ENCODE measurements at regions not wholly inside any gene's neighbourhood (a gene's known extent, or its start where the extent isn't known, plus 50 kb on each side); places are given as distances from the start of the nearest gene placed in this dataset.

DNA sequence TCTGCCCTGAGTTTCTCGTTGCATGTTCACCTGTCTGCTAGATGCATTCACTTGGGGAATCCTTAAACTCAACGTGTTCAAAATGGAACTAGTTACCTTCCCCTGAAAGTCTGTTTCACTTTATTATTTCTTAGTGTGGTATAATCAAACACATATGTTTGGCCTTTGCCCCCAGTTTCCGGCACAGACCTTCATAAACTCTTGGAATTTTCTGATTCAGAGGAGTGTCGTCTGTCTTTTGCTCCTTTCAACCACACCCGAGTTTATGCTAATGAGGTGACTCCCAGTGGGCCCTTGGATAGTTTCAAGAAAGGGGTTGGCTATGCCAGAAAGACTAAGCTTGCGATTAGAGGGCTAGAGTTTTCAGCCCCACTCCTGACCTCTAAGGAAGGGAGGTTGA lies 198.9 kb downstream of the CDCA7 start (continued):
- TF ChIP-seq, protein P1, sequence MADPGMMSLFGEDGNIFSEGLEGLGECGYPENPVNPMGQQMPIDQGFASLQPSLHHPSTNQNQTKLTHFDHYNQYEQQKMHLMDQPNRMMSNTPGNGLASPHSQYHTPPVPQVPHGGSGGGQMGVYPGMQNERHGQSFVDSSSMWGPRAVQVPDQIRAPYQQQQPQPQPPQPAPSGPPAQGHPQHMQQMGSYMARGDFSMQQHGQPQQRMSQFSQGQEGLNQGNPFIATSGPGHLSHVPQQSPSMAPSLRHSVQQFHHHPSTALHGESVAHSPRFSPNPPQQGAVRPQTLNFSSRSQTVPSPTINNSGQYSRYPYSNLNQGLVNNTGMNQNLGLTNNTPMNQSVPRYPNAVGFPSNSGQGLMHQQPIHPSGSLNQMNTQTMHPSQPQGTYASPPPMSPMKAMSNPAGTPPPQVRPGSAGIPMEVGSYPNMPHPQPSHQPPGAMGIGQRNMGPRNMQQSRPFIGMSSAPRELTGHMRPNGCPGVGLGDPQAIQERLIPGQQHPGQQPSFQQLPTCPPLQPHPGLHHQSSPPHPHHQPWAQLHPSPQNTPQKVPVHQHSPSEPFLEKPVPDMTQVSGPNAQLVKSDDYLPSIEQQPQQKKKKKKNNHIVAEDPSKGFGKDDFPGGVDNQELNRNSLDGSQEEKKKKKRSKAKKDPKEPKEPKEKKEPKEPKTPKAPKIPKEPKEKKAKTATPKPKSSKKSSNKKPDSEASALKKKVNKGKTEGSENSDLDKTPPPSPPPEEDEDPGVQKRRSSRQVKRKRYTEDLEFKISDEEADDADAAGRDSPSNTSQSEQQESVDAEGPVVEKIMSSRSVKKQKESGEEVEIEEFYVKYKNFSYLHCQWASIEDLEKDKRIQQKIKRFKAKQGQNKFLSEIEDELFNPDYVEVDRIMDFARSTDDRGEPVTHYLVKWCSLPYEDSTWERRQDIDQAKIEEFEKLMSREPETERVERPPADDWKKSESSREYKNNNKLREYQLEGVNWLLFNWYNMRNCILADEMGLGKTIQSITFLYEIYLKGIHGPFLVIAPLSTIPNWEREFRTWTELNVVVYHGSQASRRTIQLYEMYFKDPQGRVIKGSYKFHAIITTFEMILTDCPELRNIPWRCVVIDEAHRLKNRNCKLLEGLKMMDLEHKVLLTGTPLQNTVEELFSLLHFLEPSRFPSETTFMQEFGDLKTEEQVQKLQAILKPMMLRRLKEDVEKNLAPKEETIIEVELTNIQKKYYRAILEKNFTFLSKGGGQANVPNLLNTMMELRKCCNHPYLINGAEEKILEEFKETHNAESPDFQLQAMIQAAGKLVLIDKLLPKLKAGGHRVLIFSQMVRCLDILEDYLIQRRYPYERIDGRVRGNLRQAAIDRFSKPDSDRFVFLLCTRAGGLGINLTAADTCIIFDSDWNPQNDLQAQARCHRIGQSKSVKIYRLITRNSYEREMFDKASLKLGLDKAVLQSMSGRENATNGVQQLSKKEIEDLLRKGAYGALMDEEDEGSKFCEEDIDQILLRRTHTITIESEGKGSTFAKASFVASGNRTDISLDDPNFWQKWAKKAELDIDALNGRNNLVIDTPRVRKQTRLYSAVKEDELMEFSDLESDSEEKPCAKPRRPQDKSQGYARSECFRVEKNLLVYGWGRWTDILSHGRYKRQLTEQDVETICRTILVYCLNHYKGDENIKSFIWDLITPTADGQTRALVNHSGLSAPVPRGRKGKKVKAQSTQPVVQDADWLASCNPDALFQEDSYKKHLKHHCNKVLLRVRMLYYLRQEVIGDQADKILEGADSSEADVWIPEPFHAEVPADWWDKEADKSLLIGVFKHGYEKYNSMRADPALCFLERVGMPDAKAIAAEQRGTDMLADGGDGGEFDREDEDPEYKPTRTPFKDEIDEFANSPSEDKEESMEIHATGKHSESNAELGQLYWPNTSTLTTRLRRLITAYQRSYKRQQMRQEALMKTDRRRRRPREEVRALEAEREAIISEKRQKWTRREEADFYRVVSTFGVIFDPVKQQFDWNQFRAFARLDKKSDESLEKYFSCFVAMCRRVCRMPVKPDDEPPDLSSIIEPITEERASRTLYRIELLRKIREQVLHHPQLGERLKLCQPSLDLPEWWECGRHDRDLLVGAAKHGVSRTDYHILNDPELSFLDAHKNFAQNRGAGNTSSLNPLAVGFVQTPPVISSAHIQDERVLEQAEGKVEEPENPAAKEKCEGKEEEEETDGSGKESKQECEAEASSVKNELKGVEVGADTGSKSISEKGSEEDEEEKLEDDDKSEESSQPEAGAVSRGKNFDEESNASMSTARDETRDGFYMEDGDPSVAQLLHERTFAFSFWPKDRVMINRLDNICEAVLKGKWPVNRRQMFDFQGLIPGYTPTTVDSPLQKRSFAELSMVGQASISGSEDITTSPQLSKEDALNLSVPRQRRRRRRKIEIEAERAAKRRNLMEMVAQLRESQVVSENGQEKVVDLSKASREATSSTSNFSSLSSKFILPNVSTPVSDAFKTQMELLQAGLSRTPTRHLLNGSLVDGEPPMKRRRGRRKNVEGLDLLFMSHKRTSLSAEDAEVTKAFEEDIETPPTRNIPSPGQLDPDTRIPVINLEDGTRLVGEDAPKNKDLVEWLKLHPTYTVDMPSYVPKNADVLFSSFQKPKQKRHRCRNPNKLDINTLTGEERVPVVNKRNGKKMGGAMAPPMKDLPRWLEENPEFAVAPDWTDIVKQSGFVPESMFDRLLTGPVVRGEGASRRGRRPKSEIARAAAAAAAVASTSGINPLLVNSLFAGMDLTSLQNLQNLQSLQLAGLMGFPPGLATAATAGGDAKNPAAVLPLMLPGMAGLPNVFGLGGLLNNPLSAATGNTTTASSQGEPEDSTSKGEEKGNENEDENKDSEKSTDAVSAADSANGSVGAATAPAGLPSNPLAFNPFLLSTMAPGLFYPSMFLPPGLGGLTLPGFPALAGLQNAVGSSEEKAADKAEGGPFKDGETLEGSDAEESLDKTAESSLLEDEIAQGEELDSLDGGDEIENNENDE (IDR thresholded peaks at IDR 0.05; ENCODE audit: insufficient replicate concordance, low read length): no peak
- TF ChIP-seq, protein P2, sequence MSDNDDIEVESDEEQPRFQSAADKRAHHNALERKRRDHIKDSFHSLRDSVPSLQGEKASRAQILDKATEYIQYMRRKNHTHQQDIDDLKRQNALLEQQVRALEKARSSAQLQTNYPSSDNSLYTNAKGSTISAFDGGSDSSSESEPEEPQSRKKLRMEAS (IDR thresholded peaks at IDR 0.05): no peak
- no peak for TF ChIP-seq GABPA (IDR thresholded peaks at IDR 0.05; ENCODE audit: borderline replicate concordance, insufficient read depth, low read length)
- TF ChIP-seq CBX8 (IDR thresholded peaks at IDR 0.05; ENCODE audit: borderline replicate concordance, low read depth, low read length): no peak
